HPDE6-E6E7 (cell line): ENCODE measurements at regions not wholly inside any gene's neighbourhood (a gene's known extent, or its start where the extent isn't known, plus 50 kb on each side); places are given as distances from the start of the nearest gene placed in this dataset.
"Not testable (repeated sequence)": the region's sequence is repeated elsewhere in the genome, so short reads cannot be mapped to it uniquely, and the experiment has no call there.

Source experiments
- DNase-seq: peaks from one replicate; pipeline ENCODE4 v3.0.0; 2011; ENCODE audit warnings: missing footprints; ENCODE audit errors: extremely low spot score

DNA sequence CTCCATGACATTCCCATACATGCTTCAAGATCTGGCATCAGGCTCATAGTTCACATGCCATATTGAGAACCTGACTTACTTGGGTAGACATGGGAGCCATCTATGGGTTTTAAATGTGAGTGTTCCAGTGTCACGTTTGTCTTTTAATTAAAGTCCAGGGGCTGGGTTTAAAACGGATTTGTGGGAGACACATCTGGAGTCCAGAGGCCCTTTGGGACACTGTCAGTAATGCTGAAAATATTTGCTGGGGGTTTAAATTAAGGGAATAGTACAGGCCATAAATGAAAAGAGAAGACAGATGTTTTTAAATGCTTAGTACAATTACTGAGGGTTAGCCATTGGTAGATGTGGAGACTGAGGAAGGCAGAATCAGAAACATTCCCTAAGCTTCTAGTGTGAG is 478.0 kb downstream of the PID1 start:
- DNase-seq: no peak

DNA sequence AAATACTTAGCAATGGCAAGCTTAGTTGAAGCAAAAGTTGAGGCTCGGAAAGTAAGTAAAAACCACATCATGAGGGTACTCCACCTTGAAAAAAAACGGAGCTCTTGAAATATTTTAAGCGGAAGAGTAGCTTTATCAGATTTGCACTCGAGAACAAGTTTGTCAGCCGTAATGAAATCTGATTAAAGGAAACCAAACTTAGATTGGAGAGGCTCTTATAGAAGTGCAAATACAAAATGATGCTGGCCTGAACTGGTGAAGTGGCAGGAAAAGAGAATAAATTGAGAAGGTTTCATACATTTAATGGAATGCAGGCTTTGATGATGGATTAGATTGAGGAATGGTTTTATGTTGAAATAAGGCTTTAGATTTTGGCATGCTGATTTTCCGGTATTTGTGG is 484.2 kb downstream of the PID1 start:
- no peak for DNase-seq

DNA sequence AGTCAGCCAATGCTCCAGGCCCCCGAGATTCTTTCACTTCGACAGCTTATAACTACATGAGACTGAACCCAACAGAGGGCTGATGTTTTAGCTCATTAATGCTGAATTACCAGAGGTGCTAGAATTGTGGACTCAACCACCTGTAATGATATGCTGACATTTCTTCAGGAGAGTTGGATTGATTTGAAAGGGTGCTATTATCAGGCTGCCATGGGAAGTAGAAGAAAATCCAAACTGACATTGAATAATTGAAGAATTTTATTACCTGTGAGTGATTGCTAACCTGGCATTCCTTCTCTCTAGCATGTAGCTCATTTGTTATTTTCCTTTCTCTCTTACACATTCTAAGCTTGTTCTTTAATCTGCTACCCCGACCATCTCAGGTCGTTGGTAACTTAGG is 488.8 kb downstream of the PID1 start:
- DNase-seq: no peak

DNA sequence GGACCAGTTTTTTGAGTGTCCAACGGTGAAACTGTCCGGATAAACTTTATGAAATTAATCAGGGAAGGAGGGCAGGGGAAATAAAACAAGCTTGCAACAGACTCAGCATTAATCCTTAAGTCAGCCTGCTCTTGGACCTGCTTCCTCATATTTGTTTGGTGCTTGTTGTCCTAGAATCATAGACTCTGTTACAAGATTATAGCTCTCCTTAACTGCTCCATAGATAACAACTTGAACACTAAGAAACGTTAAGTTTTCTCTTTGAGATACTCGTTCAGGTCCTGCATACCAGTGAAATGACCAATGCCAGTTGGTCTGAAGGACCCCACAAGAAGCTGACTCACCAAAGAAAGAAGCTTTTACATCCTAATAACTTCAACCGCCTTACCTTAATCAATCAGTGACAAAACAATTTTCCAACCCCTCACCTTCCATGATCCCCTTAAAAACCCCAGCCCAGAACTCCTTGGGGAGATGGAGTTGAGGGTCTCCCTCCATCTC is 493.2 kb downstream of the PID1 start:
- DNase-seq: no peak

DNA sequence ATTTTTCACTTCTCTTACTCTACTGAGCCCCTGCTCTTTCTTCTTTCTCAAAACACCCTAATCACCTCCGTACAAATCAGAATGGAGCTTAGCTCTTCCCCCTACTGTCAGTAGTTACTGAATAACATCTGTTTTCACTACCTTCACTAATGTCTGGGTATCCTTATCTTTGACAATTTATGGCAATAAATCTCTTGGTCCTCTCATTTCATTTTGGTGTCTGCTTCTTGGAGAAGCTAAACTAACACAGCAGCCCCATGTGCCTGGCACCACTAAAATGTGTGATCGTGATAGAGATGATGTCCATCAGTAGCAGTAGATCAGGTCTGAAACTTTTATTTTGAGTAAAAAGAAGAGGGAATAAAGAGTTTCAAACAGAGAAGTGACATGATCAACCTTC is 496.5 kb downstream of the PID1 start:
- DNase-seq: no peak

DNA sequence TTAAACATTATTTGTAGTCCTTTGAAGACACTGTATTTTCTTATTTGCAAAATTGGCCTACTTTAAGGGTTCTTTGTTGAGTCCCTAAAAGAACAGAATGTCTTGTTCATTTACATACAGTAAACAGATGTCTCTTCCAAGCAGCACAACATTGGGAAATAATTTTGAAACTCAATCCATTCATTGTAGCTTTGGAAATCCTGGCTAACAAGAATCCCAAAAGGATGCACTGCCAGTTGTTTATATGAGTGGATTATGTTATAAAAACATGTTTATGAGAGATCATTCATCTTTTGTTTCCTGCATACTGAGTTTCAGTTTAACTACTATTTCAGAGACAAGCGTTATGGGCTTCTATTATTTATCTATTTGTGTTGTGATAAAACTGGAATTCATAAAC is 499.3 kb downstream of the PID1 start:
- no peak for DNase-seq

DNA sequence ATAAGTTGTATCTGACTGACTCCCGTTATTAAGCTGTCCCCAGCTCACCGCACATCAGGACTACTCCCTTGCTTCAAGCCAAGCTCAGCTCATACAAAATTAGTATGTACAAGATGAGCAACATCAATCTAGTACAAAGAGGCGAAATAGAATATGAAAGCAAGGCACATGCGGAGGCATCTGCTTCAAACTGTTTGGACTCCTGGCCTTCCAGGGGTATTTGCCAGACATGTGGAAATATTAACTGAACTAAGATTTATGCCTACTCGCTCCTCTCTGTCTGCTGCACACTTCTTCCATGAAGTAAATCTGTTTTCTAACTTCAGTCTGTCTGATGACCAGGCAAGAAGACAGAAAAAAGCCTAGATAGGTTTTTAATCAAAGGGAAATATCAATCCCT is 499.8 kb downstream of the PID1 start:
- DNase-seq: no peak

DNA sequence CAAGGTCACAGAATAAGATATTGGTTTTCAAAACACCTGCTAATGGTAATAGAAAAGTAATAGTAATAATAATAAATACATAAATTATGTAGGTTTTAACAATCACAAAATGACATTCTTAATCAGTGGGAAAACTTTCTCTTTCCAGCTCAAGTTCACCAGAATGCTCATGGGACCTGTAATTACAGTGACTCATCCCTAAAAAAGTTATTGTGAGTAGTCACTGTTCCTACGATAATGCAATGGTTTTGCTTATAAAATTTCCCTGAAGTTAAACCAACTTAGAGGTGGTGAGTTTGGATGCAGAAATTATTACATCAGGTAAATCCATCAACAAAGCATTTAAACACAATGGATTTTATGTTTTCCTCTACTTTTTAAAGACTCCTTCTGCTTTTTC is 502.3 kb downstream of the PID1 start:
- no peak for DNase-seq

DNA sequence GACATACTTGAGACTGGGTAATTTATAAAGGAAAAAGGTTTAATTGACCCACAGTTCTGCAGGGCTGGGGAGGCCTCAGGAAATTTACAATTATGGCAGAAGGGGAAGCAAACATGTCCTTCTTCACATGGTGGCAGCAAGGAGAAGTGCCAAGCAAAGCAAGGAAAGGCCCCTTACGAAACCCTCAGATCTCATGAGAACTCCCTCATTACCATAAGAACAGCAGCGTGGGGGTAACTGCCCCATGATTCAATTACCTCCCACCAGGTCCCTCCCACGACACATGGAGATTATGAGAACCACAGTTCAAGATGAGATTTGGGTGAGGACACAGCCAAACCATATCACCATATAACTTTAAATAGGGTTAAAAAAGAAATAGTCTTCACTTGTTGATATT is 502.9 kb downstream of the PID1 start:
- not testable (repeated sequence) for DNase-seq

DNA sequence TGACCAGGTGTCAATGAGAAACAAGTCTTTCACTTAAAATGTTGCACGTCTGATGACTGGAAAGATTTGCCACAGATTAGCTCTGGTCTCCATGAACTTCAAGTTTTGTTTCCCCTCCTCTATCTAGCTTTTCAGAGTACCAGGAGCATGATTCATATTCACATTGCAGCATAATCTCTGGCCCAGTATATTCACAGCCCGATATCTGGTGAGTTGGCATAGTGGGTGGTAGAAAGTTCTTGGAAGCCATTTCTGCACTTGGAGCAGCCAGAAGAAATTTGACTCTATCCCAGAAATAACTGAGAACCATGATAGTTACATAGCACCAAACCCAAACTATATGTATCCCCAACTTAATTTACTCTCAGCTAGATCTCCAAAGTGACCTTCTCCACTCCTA is 503.9 kb downstream of the PID1 start:
- DNase-seq: no peak

DNA sequence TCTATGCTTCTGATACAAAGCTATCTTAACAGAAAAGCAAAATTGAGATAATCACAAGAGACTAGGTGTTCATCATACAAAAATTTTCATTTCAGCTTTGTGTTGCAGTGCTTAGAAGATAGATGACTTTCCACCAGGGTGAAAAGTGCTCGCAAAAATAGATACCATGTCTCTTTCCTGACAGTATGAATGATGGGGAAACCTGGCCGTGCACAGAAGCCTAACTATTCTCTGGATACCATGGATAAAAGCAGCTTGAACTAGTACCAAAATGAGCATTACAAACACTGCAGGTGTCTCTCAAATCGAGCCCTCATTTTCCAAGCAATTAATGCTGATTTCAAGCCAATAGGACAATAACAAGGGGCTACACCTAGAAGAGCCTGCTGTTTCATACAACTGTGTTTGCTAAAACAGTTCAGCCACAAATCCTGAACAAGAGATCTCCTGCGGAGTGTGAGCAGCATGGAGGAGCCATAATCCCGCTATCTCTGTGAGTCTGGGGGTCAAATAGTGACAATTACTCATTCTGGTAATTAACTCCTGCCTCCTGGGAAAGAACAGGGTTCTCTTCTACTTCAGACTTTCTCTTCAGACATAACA is 507.6 kb downstream of the PID1 start:
- no peak for DNase-seq

DNA sequence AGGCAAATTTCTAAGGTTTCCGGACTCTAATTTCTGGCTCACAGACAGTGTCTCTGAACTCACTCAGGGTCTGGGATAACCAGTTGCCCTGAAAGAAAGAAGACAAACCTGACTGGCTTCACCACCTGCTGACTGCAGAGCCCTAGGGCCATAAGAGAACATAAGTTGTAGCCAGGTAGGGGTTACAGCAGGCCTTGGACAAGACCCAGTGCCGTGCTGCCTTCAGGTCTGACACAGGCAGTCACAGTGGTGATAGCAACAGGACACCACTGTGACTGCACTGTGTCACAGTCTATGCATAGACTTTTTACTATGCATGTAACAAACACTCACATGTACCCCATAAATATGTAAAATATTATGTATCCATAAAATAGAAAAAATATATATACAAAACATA is 508.5 kb downstream of the PID1 start:
- DNase-seq: no peak

DNA sequence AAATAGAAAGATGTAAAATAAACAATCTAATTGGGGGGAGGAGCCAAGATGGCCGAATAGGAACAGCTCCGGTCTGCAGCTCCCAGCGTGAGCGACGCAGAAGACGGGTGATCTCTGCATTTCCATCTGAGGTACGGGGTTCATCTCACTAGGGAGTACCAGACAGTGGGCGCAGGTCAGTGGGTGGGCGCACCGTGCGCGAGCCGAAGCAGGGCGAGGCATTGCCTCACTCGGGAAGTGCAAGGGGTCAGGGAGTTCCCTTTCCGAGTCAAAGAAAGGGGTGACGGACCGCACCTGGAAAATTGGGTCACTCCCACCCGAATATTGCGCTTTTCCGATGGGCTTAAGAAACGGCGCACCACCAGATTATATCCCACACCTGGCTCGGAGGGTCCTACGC is 515.4 kb downstream of the PID1 start:
- not testable (repeated sequence) for DNase-seq

DNA sequence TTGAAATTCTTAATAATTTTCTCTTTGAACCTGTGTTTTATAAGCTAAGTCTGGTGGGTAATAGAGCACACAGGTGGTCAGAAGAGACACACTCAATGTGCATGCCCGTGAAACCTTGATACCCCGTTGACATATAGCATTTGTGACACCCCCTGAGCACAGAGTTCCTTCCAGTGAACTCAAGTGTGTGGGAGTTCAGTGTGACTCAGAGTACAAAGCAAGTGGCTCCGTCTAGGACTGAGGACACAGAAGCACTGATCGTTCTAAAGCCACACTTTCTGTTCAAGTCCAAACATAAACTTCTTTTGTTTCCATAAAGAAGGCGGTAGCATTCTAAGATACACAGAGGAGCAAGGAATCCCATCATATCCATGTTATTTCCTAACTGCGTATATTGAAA is 523.6 kb downstream of the PID1 start:
- no peak for DNase-seq

DNA sequence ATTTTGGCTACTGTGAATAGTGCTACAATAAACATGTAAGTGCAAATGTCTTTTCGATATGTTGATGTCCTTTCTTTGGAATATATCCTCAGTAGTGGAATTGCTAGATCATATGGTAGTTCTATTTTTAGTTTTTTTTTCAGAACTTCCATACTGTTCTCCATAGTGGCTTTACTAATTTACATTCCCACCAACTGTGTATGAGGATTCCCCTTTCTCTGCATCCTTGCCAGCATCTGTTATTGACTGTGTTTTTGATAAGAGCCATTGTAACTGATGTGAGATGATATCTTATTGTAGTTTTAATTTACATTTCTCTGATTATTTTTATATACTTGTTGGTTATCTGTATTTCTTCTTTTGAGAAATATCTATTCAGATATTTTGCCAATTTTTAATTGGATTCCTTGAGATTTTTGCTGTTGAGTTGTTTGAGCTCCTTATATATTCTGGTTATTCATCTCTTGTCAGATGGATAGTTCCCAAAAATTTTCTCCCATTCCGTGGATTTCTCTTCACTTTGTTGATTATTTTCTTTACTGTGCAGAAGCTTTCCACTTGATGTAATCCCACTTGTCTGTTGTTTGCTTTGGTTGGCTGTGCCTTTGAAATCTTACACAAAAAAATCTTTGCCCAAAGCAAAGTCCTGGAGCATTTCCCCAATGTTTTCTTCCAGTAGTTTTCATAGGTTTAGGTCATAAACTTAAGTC is 532.3 kb downstream of the PID1 start:
- DNase-seq: no peak

DNA sequence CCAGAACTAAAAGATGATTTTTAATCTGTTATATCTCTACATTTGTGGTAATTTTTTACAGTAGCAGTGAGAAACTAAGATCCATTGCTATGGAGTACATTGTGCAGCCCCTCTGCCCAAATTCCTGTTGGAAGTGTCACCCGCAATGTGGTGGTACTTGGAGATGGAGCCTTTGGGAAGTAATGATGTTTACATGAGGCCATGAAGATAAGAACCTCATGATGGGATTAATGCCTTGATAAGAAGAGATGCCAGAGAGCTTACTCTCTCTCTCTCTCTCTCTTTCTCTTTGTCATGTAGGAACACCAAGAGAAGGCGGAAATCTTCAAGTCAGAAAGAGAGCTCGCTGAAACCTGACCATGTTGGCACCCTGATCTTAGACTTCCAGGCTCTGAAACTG is 535.4 kb downstream of the PID1 start:
- DNase-seq: no peak

DNA sequence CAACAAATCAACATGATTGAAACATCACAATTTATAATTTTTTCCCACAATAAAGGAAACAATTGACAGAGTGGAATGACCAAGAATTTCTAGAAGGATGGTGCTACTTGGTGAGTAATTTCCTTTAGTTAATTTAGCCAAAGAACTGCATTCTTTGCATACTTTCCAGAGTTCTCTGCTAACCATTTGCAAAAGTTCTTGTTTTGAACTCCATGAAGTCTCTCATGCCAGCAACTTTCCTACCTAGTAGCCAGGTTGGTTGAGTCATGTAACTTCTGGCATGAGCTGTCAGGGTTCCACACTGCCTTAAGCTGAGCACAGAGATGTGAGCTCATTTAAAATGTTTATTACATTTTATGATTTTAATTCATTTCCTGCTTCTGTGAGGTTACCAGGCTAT is 539.6 kb downstream of the PID1 start:
- DNase-seq: peak; percentile 56

DNA sequence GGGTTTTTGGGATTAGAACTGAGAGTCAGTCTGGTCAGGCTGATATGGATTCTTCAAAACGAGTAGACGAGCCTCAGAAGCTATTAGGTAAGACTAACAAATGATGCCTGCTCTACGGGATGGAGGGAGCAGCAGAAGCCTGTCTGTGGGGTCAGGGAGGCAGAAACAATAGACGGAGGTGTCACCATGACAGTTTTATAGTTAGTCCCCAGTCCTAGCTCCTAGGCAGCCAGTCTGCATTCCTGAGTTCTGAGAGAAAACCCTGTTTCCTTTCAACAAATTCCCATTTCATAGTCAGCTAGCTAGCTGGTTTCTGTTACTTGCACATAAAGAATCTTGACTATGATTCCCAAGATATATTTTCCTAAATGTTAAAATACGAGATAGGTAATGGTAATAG is 542.1 kb downstream of the PID1 start:
- DNase-seq: no peak

DNA sequence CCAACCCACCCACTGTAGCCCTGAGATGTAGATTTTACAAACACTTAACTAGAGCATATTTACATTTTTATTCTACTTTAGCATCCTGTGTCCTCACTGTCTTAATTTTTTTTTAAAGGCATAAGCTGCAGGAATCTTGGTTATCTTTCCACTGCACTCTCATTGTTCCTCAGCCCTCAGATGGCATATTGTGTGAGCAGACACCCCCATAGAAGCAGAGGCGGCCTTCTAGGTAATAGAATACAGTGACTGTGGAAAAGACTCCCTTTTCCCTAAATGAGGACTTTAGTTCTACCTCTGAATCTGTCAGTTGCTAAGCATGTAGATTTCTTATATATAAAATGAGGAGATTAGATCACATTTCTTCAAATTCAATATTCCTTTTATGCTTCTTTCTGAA is 543.5 kb upstream of the SPHKAP start:
- DNase-seq: no peak

DNA sequence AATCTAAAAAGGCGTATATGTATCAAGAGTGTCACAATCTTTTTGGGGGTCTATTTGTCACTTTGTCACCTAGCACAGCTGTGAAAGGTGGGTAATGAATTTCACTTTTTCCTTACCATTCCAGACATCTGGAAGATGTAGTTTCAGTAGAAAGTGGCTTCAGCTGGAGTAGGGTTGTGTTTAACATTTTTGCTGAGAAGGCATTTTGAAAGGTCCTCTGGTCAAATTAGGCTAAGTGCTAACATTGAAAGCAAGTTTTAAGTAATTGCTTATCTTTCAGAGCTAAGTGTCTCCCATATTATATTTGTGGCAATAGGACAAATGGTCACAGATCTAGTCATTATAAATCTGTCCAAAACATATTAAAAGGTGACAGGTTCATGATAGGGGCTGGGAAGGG is 542.1 kb upstream of the SPHKAP start:
- no peak for DNase-seq

DNA sequence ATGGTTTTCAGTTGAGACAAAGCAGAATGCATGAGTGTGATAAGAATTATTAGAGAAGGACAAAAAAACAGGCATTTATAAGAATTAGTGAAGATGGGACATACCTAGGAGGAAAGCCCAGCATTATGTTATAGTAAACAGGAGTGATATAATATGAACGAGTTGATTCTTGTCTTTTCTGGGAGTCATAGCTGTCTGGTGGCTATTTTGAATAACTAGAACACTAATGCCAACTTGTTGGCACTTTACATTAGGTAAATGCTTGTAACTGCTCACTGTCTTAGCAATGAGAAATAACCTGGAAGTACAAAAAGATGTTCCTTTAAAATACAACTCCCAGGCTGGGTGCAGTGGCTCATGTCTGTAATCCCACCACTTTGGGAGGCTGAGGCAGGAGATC is 540.8 kb upstream of the SPHKAP start:
- no peak for DNase-seq

DNA sequence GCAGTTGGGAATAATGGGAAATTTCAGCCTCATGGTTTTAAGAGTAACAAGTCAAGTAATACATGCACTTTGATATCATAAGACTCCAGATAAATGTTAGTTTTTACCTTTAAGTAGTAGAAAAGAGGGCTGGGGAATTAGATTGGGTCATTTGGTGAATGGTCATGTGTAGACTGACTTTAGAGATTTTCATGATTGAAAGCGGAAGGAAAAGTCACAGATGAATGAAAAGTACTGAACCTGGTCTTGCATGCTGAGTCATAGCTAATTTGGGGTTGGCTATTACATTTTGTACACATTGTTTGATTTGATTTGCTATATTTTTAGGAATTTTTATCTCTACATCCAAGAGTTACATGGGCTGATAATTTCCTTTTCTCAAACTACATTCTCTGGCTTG is 539.4 kb upstream of the SPHKAP start:
- DNase-seq: no peak

DNA sequence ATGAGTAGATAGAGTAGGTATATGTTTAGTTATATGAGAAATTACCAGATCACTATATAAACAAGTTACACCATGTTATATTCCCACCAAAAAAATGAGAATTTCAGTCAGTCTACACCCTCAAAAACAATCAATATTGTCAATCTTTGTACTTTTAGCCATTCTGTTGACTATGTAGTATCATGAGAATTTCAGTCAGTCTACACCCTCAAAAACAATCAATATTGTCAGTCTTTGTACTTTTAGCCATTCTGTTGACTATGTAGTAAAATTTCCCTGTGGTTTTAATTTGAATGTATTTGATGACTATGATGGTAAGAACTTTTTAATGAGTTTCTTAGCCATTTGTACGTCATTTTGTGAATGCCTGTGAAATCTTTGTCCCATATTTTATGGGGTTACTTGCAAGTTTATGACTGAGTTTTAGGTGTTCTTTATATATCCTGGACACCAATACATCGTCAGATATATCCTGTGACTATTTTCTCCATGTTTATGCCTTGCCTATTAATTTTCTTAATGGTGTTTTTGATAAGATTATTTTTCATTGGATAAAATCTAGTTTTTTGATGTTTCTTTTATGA is 528.4 kb upstream of the SPHKAP start:
- no peak for DNase-seq
